ENCODE measurements at regions not wholly inside any gene's neighbourhood (a gene's known extent, or its start where the extent isn't known, plus 50 kb on each side); places are given as distances from the start of the nearest gene placed in this dataset.

DNA sequence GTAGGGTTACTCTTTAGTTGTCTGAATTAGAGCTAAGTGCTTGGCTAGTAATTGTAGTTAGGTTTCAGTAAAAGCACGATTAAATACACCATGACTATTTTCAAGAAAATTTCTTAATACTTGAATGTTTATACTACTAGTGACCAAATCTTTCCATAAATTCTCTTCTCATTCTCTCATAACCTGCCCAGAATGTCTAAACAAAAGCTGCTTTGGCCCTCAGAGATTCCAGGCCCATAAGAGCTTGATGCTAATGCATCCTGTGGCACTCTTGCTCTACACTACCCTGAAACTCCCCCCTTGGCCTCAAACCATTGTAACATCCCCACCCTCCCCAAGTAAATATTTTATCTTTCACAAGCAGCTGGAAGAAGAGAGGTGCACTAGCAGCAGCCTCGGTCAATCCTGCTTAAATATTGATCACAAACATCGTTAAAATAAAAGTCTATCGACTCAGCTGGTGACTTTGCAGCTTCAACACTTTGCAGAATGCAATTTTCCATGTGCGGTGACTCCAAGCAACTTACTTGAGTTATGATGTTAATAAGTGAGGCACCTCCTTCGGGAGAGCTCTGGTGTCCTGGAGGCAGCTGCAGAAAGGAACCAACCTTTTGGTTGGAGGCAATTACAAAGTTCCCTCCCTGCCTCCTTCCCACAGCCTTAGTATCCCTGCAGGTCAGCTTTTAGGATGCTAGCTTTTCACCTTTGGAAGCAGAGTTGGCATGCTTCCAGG, 315.6 kb upstream of the PLXNA2 start:
- TF ChIP-seq, protein P1, sequence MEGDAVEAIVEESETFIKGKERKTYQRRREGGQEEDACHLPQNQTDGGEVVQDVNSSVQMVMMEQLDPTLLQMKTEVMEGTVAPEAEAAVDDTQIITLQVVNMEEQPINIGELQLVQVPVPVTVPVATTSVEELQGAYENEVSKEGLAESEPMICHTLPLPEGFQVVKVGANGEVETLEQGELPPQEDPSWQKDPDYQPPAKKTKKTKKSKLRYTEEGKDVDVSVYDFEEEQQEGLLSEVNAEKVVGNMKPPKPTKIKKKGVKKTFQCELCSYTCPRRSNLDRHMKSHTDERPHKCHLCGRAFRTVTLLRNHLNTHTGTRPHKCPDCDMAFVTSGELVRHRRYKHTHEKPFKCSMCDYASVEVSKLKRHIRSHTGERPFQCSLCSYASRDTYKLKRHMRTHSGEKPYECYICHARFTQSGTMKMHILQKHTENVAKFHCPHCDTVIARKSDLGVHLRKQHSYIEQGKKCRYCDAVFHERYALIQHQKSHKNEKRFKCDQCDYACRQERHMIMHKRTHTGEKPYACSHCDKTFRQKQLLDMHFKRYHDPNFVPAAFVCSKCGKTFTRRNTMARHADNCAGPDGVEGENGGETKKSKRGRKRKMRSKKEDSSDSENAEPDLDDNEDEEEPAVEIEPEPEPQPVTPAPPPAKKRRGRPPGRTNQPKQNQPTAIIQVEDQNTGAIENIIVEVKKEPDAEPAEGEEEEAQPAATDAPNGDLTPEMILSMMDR (conservative IDR thresholded peaks at IDR 0.05; ENCODE audit: low read length) = no peak
- no peak for TF ChIP-seq EZH2phosphoT487 (IDR thresholded peaks at IDR 0.05; ENCODE audit: borderline replicate concordance)

All from Loucy (cell line).